ENCODE measurements at regions not wholly inside any gene's neighbourhood (a gene's known extent, or its start where the extent isn't known, plus 50 kb on each side); places are given as distances from the start of the nearest gene placed in this dataset.

GRCh38 chr4:77538574-77539157 lies 67.0 kb upstream of the CXCL13 start:
- TF ChIP-seq POLR2AphosphoS5 (IDR thresholded peaks at IDR 0.05; ENCODE audit: insufficient read depth in 1 of 2, low read depth in 1 of 2), result no peak
- no peak for TF ChIP-seq CTCF (IDR thresholded peaks at IDR 0.05)

Data from vagina (tissue), 2 donors.